ENCODE measurements at regions not wholly inside any gene's neighbourhood (a gene's known extent, or its start where the extent isn't known, plus 50 kb on each side); places are given as distances from the start of the nearest gene placed in this dataset.

DNA sequence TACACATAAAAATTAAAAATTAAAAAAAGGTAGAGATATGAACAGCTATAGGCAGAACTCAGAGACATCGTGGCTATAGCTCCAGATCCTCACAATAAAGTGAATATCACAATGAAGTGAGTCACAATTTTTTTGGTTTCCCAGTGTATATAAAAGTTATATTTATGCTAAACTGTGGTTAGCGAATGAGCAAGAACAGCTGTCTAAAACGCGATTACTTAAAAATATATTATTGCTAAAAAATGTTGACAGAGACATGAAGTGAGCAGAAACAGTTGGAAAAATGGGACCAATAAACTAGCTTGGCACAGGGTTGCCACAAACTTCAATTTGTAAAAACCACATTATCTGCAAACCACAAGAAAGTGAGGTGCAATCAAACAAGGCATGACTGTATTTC is 551.7 kb upstream of the NETO1 start:
- no peak overlapping the region for H3K27ac ChIP-seq
- TF ChIP-seq, protein P1, sequence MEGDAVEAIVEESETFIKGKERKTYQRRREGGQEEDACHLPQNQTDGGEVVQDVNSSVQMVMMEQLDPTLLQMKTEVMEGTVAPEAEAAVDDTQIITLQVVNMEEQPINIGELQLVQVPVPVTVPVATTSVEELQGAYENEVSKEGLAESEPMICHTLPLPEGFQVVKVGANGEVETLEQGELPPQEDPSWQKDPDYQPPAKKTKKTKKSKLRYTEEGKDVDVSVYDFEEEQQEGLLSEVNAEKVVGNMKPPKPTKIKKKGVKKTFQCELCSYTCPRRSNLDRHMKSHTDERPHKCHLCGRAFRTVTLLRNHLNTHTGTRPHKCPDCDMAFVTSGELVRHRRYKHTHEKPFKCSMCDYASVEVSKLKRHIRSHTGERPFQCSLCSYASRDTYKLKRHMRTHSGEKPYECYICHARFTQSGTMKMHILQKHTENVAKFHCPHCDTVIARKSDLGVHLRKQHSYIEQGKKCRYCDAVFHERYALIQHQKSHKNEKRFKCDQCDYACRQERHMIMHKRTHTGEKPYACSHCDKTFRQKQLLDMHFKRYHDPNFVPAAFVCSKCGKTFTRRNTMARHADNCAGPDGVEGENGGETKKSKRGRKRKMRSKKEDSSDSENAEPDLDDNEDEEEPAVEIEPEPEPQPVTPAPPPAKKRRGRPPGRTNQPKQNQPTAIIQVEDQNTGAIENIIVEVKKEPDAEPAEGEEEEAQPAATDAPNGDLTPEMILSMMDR (IDR thresholded peaks at IDR 0.05), result no peak

DNA sequence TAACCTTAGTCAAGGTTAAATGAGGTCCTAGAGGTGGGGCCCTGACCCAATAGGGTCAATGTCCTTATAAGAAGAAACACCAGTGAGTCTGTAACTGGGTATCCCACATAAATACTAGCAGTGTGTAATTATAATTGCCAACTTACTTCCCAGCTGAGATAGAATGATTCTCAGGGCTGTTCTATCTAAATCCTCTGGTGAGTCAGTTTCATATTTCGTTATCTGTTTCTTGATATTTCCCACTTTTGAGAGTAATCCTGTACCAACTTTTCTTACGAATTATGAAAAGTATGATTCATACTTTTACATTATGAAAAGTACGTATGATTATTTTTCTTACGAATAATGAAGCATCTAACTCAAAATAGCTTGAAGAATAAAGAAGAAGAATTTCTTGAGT is 546.8 kb upstream of the NETO1 start:
- no peak overlapping the region for H3K27ac ChIP-seq
- TF ChIP-seq, protein P1 (IDR thresholded peaks at IDR 0.05), result no peak
- TF ChIP-seq ZFX (IDR thresholded peaks at IDR 0.05; ENCODE audit: borderline replicate concordance), result no peak

DNA sequence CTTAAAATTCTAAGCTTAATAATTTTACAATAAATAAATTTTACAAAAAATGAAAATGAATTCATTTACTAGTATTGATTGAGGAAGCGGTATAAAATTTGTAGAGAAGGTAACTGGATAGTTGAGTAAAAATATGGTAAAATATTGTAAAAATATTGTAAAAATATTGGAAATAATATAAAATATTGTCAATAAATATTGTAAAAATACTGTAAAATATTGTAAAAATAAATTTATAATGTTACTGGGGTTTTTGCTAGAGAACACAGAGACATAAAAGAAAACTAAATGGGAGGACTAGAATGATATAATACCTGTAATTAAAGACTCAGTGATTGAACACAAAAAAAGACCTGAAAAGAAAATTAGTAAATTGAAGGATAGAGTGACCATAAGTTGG is 546.3 kb upstream of the NETO1 start:
- TF ChIP-seq, protein P1 (IDR thresholded peaks at IDR 0.05), result no peak
- TF ChIP-seq ZFX (IDR thresholded peaks at IDR 0.05; ENCODE audit: borderline replicate concordance), result no peak
- no peak overlapping the region for H3K27ac ChIP-seq

DNA sequence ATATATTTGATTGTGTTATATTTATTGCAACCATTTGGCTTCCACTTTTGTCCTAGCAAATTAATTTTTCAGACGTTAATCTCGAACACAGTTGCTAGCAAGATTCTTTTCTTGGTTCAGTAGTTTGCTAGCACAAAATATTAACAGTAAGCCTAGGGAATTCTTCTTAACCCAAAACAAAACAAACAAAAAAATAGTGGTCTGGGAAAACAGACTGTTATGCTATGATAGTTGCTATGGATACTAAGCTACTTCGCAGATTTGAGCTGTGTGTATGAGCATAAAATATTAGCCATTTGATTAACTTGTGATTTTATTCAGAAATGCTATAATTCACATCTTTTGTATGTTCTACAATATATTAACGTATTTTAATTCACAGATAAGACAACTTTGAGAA is 541.5 kb upstream of the NETO1 start:
- no peak for TF ChIP-seq ZFX (IDR thresholded peaks at IDR 0.05; ENCODE audit: borderline replicate concordance)
- TF ChIP-seq, protein P1 (IDR thresholded peaks at IDR 0.05), result no peak

DNA sequence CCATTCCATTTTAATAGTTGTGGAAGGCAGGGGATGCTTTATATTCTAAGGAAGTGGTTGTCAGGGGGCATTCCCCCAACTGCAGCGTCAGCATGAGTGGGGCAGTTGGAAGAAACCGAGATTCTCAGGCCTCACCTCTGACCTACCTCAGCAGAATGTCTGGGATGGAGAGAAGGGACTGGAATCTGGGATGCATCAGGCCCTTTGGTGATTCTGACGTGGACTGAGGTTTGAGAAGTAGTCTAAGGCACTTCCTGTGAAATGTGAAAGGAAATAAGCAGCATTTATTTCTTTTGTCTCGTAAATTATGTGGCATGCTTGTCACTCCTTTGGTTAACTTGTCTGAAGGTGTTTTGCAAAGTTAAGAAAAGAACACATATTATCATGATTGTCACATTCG is 540.7 kb upstream of the NETO1 start:
- TF ChIP-seq, protein P1 (IDR thresholded peaks at IDR 0.05), result no peak
- no peak for TF ChIP-seq ZFX (IDR thresholded peaks at IDR 0.05; ENCODE audit: borderline replicate concordance)
- no peak overlapping the region for H3K27ac ChIP-seq

More for the DNA sequence above, 541.5 kb upstream of the NETO1 start:
- no peak overlapping the region for H3K27ac ChIP-seq

DNA sequence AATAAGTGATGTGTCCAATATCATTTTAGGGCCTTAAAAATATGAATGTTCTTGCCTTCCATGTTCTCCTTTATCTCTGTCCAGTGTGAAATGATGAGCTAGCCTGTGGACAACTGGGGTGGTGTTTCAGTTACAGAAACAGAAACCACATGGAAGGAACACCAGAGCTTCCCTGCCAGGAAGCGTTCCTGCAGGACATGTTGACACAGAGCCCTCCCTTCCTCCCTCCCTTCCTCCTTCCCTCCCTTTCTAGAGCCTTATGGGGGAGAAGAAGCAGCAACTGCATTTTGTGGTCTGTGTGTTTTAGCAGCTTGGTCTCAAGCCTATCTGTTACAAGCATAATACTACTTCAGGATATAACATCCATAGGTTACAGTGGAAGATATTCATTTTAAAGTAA is 539.7 kb upstream of the NETO1 start:
- TF ChIP-seq ZFX (IDR thresholded peaks at IDR 0.05; ENCODE audit: borderline replicate concordance), result no peak
- TF ChIP-seq, protein P1 (IDR thresholded peaks at IDR 0.05), result no peak

DNA sequence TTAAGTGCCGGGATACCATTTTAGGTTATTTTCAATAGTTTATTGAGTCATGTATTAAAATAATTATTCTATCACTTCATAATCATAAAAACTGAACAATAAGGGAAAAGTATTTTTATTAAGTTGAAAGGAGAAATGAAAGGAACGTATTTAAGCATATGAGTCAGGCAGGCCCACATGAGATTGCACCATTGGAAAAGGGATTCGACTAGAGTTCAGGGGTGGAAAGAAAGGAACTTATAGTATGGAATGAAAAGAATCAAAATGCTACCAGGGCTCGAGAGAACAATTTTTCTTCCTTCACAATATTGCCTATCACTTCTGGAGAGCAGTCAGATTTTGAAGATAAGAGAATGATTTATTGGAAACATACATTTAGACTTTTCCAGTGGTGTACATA is 516.5 kb upstream of the NETO1 start:
- TF ChIP-seq ZFX (IDR thresholded peaks at IDR 0.05; ENCODE audit: borderline replicate concordance), result no peak
- TF ChIP-seq, protein P1 (IDR thresholded peaks at IDR 0.05), result no peak
- no peak overlapping the region for H3K27ac ChIP-seq

More for the DNA sequence above, 539.7 kb upstream of the NETO1 start:
- no peak overlapping the region for H3K27ac ChIP-seq

All from 22Rv1 (cell line).